HEK293 (cell line): ENCODE measurements at regions not wholly inside any gene's neighbourhood (a gene's known extent, or its start where the extent isn't known, plus 50 kb on each side); places are given as distances from the start of the nearest gene placed in this dataset.
A peak's percentile ranks its signal among the peaks of the same experiment; 100 is the strongest.
"Not testable (repeated sequence)": the region's sequence is repeated elsewhere in the genome, so short reads cannot be mapped to it uniquely, and the experiment has no call there.

Source experiments
- CTCF ChIA-PET: fragments of 350-600 bp; formaldehyde crosslinking; extraction: SDS; loops from one replicate; lab custom pipeline; 2021; ENCODE audit warnings: antibody characterized with exemption; lab: Yijun Ruan, JAX
- POLR2A ChIA-PET: fragments of 300-600 bp; formaldehyde crosslinking; extraction: SDS; loops from one replicate; lab custom pipeline; 2020; ENCODE audit warnings: antibody characterized with exemption, inconsistent platforms; lab: Yijun Ruan, JAX
- H3K27ac ChIP-seq: fragments of 200-500 bp; sonication (Bioruptor generic); 2 replicates; pipeline ENCODE4 v1.5.1; 2014; ENCODE audit warnings: low read depth, low read length, control low read depth, inconsistent platforms; ENCODE audit errors: extremely low read depth
- H3K36me3 ChIP-seq, 2 experiments: fragments of 200-500 bp in 1 of 2; sonication (Bioruptor generic) in 1 of 2; 1 replicate in 1 of 2; 2 replicates in 1 of 2; pipeline ENCODE4 v1.5.1; 2014 to 2017; ENCODE audit warnings: inconsistent platforms in 2 of 2, low read length in 2 of 2; ENCODE audit not compliant: control insufficient read depth in 2 of 2, insufficient read depth in 1 of 2
- H3K4me1 ChIP-seq: fragments of 200-500 bp; sonication (Bioruptor generic); 2 replicates; pipeline ENCODE4 v1.5.1; 2014; ENCODE audit warnings: mild to moderate bottlenecking, low read length, inconsistent platforms; ENCODE audit not compliant: control insufficient read depth, insufficient read depth
- H3K4me3 ChIP-seq: 2 replicates; pipeline ENCODE4 v1.5.1; 2011; ENCODE audit warnings: low read depth, mild to moderate bottlenecking, control low read depth, low read length, moderate library complexity
- H3K9me3 ChIP-seq: fragments of 200-500 bp; sonication (Bioruptor generic); 2 replicates; pipeline ENCODE4 v1.5.1; 2014; ENCODE audit warnings: low read depth, low read length, inconsistent platforms; ENCODE audit not compliant: control insufficient read depth, insufficient read depth
- SP2 ChIP-seq: fragments of 450-650 bp; formaldehyde crosslinking; IDR thresholded peaks from 2 replicates; pipeline ENCODE4 v1.5.1; 2016; ENCODE audit warnings: missing biosample characterization, missing genetic modification characterization
- WT1 ChIP-seq: fragments of 450-650 bp; formaldehyde crosslinking; IDR thresholded peaks from 2 replicates; pipeline ENCODE4 v1.5.1; 2016; ENCODE audit warnings: missing biosample characterization, missing genetic modification characterization
- ZIC2 ChIP-seq: fragments of 450-650 bp; formaldehyde crosslinking; IDR thresholded peaks from 2 replicates; pipeline ENCODE4 v1.5.1; 2016; ENCODE audit warnings: missing biosample characterization, missing genetic modification characterization
- ZNF341 ChIP-seq: fragments of 450-650 bp; formaldehyde crosslinking; IDR thresholded peaks from 2 replicates; pipeline ENCODE4; 2016; ENCODE audit warnings: low read depth, missing biosample characterization, missing genetic modification characterization
- ZNF768 ChIP-seq: fragments of 450-650 bp; formaldehyde crosslinking; IDR thresholded peaks from 2 replicates; pipeline ENCODE4 v1.5.1; 2018; ENCODE audit warnings: missing biosample characterization, mild to moderate bottlenecking, missing genetic modification characterization
- TF ChIP-seq, protein P1 (sequence below): fragments of 450-650 bp; formaldehyde crosslinking; IDR thresholded peaks from 2 replicates; pipeline ENCODE4 v1.5.1; 2016; ENCODE audit warnings: missing biosample characterization, missing genetic modification characterization
- TF ChIP-seq, protein P2 (sequence below): fragments of 450-650 bp; formaldehyde crosslinking; IDR thresholded peaks from 2 replicates; pipeline ENCODE4 v1.5.1; 2016; ENCODE audit warnings: missing biosample characterization, missing genetic modification characterization

DNA sequence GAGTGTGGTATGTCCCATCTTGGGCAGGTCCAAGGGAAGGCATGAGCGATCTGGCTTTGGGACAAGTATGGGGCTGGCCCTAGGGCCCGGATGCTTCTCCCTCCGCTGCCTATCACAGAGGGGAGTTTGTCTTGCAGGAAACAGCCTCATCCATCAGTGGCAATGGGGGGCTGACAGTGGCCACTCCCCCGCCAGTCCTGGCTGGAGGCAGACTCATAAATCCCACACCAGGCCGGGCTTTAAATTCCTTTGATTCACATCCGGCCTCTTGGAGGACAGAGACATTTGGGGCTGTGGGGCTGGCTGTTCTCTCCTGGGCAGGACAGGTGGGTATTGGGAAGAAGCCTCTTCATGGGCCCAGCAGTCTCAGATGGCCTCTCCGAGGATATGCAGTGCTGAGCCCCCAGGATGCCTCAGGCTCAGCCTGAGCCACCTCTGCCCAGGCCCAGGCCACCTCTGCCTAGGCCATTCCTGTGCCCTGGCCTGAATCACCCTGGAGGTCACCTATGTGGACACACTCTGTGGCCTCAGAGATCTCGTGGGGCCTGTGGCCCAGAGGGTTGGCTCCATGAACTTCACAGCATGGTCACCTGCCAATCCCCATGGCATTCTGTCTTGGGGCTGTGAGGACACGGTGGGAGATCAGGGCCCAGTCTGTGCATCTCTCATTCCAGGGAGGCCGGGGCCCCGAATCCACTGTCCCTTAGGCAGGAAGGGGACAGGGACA is 84.2 kb upstream of the GOLGA6L4 start:
- TF ChIP-seq, protein P1, sequence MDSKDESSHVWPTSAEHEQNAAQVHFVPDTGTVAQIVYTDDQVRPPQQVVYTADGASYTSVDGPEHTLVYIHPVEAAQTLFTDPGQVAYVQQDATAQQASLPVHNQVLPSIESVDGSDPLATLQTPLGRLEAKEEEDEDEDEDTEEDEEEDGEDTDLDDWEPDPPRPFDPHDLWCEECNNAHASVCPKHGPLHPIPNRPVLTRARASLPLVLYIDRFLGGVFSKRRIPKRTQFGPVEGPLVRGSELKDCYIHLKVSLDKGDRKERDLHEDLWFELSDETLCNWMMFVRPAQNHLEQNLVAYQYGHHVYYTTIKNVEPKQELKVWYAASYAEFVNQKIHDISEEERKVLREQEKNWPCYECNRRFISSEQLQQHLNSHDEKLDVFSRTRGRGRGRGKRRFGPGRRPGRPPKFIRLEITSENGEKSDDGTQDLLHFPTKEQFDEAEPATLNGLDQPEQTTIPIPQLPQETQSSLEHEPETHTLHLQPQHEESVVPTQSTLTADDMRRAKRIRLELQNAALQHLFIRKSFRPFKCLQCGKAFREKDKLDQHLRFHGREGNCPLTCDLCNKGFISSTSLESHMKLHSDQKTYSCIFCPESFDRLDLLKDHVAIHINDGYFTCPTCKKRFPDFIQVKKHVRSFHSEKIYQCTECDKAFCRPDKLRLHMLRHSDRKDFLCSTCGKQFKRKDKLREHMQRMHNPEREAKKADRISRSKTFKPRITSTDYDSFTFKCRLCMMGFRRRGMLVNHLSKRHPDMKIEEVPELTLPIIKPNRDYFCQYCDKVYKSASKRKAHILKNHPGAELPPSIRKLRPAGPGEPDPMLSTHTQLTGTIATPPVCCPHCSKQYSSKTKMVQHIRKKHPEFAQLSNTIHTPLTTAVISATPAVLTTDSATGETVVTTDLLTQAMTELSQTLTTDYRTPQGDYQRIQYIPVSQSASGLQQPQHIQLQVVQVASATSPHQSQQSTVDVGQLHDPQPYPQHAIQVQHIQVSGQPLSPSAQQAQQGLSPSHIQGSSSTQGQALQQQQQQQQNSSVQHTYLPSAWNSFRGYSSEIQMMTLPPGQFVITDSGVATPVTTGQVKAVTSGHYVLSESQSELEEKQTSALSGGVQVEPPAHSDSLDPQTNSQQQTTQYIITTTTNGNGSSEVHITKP (tag by site-specific recombination) = 0 out of 2 replicates have a peak, but pooled peaks have one; percentile 2
- TF ChIP-seq ZIC2 (tag by site-specific recombination) (peak; percentile 22; the same call in 1 of the 2 replicates), ZNF341 (tag by site-specific recombination) (peak; percentile 88), SP2 (tag by site-specific recombination) (0 out of 2 replicates have a peak, but pooled peaks have one; percentile 10), WT1 (tag by site-specific recombination) (0 out of 2 replicates have a peak, but pooled peaks have one; percentile 26)
- TF ChIP-seq, protein P2, sequence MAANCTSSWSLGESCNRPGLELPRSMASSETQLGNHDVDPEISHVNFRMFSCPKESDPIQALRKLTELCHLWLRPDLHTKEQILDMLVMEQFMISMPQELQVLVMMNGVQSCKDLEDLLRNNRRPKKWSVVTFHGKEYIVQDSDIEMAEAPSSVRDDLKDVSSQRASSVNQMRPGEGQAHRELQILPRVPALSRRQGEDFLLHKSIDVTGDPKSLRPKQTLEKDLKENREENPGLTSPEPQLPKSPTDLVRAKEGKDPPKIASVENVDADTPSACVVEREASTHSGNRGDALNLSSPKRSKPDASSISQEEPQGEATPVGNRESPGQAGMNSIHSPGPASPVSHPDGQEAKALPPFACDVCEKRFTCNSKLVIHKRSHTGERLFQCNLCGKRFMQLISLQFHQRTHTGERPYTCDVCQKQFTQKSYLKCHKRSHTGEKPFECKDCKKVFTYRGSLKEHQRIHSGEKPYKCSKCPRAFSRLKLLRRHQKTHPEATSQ (tag by site-specific recombination) = no peak
- Histone ChIP-seq H3K27ac (no peak overlapping the region), H3K4me1 (no peaks in the 10 kb centered on the region), H3K9me3 (no peaks in the 10 kb centered on the region), H3K4me3 (no peak overlapping the region), H3K36me3 (no peaks in the 10 kb centered on the region)
- ChIA-PET POLR2A (no interaction called here), CTCF (no interaction called here)

- POLR2A ChIA-PET, H3K27ac ChIP-seq, CTCF ChIA-PET, H3K4me3 ChIP-seq, H3K36me3 ChIP-seq, H3K4me1 ChIP-seq, H3K9me3 ChIP-seq: not testable (repeated sequence)
- TF ChIP-seq ZNF768 = 0 out of 2 replicates have a peak, but pooled peaks have one; percentile 26
These were observed 83.1 kb upstream of the GOLGA6L4 start for GRCh38 chr15:84152381-84152979.

GRCh38 chr15:84153655-84154140 is 81.9 kb upstream of the GOLGA6L4 start:
- H3K36me3 ChIP-seq, H3K27ac ChIP-seq, H3K4me1 ChIP-seq, CTCF ChIA-PET, POLR2A ChIA-PET, H3K9me3 ChIP-seq, H3K4me3 ChIP-seq: not testable (repeated sequence)

DNA sequence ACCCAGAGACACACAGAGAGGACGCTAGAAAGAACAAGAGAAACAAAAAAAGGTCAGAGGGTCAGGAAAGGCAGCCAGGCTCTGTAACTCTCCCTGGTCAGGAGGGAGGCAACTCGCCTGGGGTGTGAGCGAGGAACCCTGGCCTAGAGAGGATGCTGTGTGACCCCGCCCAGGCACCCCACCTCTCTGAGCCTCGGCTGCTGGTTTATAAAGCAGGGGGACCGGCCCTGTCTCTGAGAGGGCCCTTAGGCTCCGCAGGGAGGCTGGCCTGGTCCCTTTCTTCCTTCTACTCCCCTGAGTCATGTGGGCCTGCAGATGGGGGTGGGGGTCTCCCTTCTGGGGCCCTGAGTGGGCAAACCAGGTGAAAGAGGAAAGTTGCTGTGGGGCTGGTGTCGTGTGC is 81.3 kb upstream of the GOLGA6L4 start:
- H3K27ac ChIP-seq, H3K36me3 ChIP-seq, H3K9me3 ChIP-seq, POLR2A ChIA-PET, H3K4me3 ChIP-seq, CTCF ChIA-PET, H3K4me1 ChIP-seq: not testable (repeated sequence)

- H3K9me3 ChIP-seq, H3K4me3 ChIP-seq, POLR2A ChIA-PET, H3K36me3 ChIP-seq, H3K27ac ChIP-seq, CTCF ChIA-PET, H3K4me1 ChIP-seq: not testable (repeated sequence)
These were observed 80.8 kb upstream of the GOLGA6L4 start for GRCh38 chr15:84154787-84155186.
